GM23338 (cell line): ENCODE measurements at regions not wholly inside any gene's neighbourhood (a gene's known extent, or its start where the extent isn't known, plus 50 kb on each side); places are given as distances from the start of the nearest gene placed in this dataset.

Experiments used
- ATAC-seq: fragments of 200-7000 bp; cut with Tn5 transposase; 3 replicates; pipeline ENCODE4 v1.9.1; 2020
- DNase-seq: peaks from one replicate; pipeline ENCODE4 v3.0.0-alpha.2; 2015; ENCODE audit warnings: low spot score
- H2AFZ ChIP-seq: fragments of 200-600 bp; sonication (generic); 2 replicates; pipeline ENCODE4 v1.8.0; 2016; ENCODE audit warnings: antibody characterized with exemption, mild to moderate bottlenecking, moderate library complexity
- H3F3A ChIP-seq: fragments of 200-600 bp; sonication (generic); replicated peaks from 2 replicates; pipeline ENCODE4 v1.8.0; 2017; ENCODE audit warnings: antibody characterized with exemption, mixed run types, low read depth
- H3K27ac ChIP-seq: fragments of 200-600 bp; sonication (generic); 2 replicates; pipeline ENCODE4 v1.6.1; 2016; ENCODE audit warnings: low read depth
- H3K27me3 ChIP-seq: fragments of 200-600 bp; sonication (generic); 2 replicates; pipeline ENCODE4 v1.8.0; 2016; ENCODE audit warnings: mild to moderate bottlenecking, mixed run types, moderate library complexity; ENCODE audit not compliant: insufficient read depth
- H3K36me3 ChIP-seq: fragments of 200-600 bp; sonication (generic); 2 replicates; pipeline ENCODE4 v1.8.0; 2016; ENCODE audit warnings: mild to moderate bottlenecking; ENCODE audit not compliant: insufficient read depth
- H3K4me1 ChIP-seq: fragments of 200-600 bp; sonication (generic); 2 replicates; pipeline ENCODE4 v1.8.0; 2016; ENCODE audit warnings: mild to moderate bottlenecking, moderate library complexity; ENCODE audit not compliant: insufficient read depth
- H3K4me2 ChIP-seq: fragments of 200-600 bp; sonication (generic); 2 replicates; pipeline ENCODE4 v1.7.1; 2017; ENCODE audit warnings: mixed run types
- H3K4me3 ChIP-seq: fragments of 200-600 bp; sonication (generic); 2 replicates; pipeline ENCODE4 v1.6.1; 2016; ENCODE audit warnings: mixed run types
- H3K79me2 ChIP-seq: fragments of 200-600 bp; sonication (generic); replicated peaks from 2 replicates; pipeline ENCODE4 v1.8.0; 2017; ENCODE audit warnings: mild to moderate bottlenecking; ENCODE audit not compliant: insufficient read depth
- H3K9me2 ChIP-seq: fragments of 200-600 bp; sonication (generic); 2 replicates; pipeline ENCODE4 v1.8.0; 2017; ENCODE audit not compliant: insufficient read depth
- H4K20me1 ChIP-seq: fragments of 200-600 bp; sonication (generic); replicated peaks from 2 replicates; pipeline ENCODE4 v1.8.0; 2017; ENCODE audit warnings: mild to moderate bottlenecking; ENCODE audit not compliant: insufficient read depth
- H3K27ac Mint-ChIP-seq: 2 replicates; pipeline ENCODE4 v1.8.0; 2020; ENCODE audit warnings: inconsistent platforms, mild to moderate bottlenecking, moderate library complexity, mixed read lengths
- H3K27me3 Mint-ChIP-seq: 3 replicates; pipeline ENCODE4 v1.8.0; 2022; ENCODE audit warnings: low read depth, mild to moderate bottlenecking, moderate library complexity, mixed read lengths, inconsistent platforms; ENCODE audit not compliant: insufficient read depth, poor library complexity
- H3K36me3 Mint-ChIP-seq: 3 replicates; pipeline ENCODE4 v1.8.0; 2021; ENCODE audit warnings: low read depth, mild to moderate bottlenecking, inconsistent platforms, moderate library complexity, mixed read lengths
- H3K4me1 Mint-ChIP-seq: 3 replicates; pipeline ENCODE4 v1.8.0; 2020; ENCODE audit warnings: mild to moderate bottlenecking, inconsistent platforms, mixed read lengths
- H3K4me3 Mint-ChIP-seq: 3 replicates; pipeline ENCODE4 v1.8.0; 2021; ENCODE audit warnings: moderate library complexity, mild to moderate bottlenecking, inconsistent platforms, mixed read lengths
- H3K9me3 Mint-ChIP-seq: 3 replicates; pipeline ENCODE4 v1.8.0; 2020; ENCODE audit warnings: moderate library complexity, mild to moderate bottlenecking, inconsistent platforms, mixed read lengths
- CREB1 ChIP-seq: fragments of 250-450 bp; sonication (Bioruptor Pico); IDR thresholded peaks from 2 replicates; pipeline ENCODE4 v1.5.0; 2020; ENCODE audit warnings: low read depth, mild to moderate bottlenecking, moderate library complexity
- POLR2AphosphoS5 ChIP-seq: IDR thresholded peaks from 2 replicates; pipeline ENCODE4 v1.6.1; 2016; ENCODE audit warnings: antibody characterized with exemption, low read depth
- ZNF462 ChIP-seq: fragments of 250-450 bp; sonication (Bioruptor Pico); IDR thresholded peaks from 2 replicates; pipeline ENCODE4 v1.5.0; 2020; ENCODE audit warnings: mild to moderate bottlenecking, moderate library complexity
- TF ChIP-seq, protein P1 (sequence below), 2 experiments: fragments of 200-600 bp in 1 of 2; sonication (generic) in 1 of 2; conservative IDR thresholded peaks; 2 replicates each; pipeline versions ENCODE4 v1.5.1 to v1.6.1; 2016 to 2017; ENCODE audit warnings: antibody characterized with exemption in 2 of 2, low read depth in 2 of 2, mild to moderate bottlenecking in 2 of 2, moderate library complexity in 1 of 2

DNA sequence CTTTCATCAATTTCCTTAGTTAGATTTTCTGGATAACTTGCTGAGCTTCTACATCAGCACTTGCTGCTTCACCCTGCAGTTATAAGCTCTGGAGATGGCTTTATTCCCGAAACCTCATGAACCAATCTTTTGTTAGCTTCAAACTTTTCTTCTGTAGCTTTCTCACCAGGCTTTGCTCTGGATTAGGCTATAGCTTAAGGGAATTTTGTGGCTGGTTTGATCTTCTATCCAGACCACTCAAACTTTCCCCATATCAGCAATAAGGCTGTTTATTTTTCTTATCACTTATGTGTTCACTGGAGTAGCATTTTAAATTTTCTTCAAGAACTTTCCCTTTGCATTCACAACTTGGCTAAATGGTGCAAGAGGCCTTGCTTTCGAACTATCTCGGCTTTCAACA lies 1173.5 kb upstream of the NUDT12 start (continued):
- TF ChIP-seq ZNF462 (no peak), POLR2AphosphoS5 (no peak)

DNA sequence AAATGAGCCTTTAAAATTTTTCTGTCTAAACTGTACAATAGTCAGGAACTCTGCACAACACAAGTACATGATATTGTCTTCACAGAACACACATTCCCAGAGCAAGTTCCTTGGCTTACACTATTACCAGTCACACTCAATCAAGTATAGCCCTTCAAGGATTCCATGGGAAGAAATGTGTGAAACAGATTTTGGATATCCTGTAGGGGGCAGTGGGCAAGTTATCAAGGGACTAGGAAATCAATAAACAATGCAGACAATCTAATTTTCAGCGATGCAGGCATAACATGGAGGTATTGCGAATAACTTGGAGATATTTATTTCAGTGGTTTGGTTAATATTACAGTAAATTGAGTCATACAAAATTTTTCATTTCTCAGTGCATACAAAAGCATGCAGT lies 1171.5 kb upstream of the NUDT12 start:
- no peaks in the 10 kb centered on the region for H3K27me3 ChIP-seq
- H3K4me2 ChIP-seq, result no peak overlapping the region
- DNase-seq, result peak; percentile 49
- no peaks in the 10 kb centered on the region for H3F3A ChIP-seq
- H3K4me3 Mint-ChIP-seq, result no peak overlapping the region
- H3K4me3 ChIP-seq, result no peak overlapping the region
- H3K27ac Mint-ChIP-seq, result no peak overlapping the region
- ATAC-seq, result peak; percentile 48; the same call in 2 of the 3 replicates
- no peaks in the 10 kb centered on the region for H3K9me2 ChIP-seq
- H3K79me2 ChIP-seq, result no peaks in the 10 kb centered on the region
- TF ChIP-seq, protein P1, sequence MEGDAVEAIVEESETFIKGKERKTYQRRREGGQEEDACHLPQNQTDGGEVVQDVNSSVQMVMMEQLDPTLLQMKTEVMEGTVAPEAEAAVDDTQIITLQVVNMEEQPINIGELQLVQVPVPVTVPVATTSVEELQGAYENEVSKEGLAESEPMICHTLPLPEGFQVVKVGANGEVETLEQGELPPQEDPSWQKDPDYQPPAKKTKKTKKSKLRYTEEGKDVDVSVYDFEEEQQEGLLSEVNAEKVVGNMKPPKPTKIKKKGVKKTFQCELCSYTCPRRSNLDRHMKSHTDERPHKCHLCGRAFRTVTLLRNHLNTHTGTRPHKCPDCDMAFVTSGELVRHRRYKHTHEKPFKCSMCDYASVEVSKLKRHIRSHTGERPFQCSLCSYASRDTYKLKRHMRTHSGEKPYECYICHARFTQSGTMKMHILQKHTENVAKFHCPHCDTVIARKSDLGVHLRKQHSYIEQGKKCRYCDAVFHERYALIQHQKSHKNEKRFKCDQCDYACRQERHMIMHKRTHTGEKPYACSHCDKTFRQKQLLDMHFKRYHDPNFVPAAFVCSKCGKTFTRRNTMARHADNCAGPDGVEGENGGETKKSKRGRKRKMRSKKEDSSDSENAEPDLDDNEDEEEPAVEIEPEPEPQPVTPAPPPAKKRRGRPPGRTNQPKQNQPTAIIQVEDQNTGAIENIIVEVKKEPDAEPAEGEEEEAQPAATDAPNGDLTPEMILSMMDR (conservative IDR thresholded peaks at IDR 0.05; ENCODE audit: low read depth in 2 of 2), result peak; percentile 54 to 63
- TF ChIP-seq CREB1, result no peak
- H3K4me1 Mint-ChIP-seq, result no peaks in the 10 kb centered on the region
- no peaks in the 10 kb centered on the region for H3K4me1 ChIP-seq
- H4K20me1 ChIP-seq, result no peaks in the 10 kb centered on the region
- H3K27me3 Mint-ChIP-seq, result no peaks in the 10 kb centered on the region
- H3K36me3 Mint-ChIP-seq, result no peaks in the 10 kb centered on the region
- no peak overlapping the region for H3K27ac ChIP-seq
- no peak overlapping the region for H2AFZ ChIP-seq
- no peaks in the 10 kb centered on the region for H3K36me3 ChIP-seq
- H3K9me3 Mint-ChIP-seq, result no peaks in the 10 kb centered on the region
